GM18951 (cell line): ENCODE measurements at regions not wholly inside any gene's neighbourhood (a gene's known extent, or its start where the extent isn't known, plus 50 kb on each side); places are given as distances from the start of the nearest gene placed in this dataset.
"Not testable (repeated sequence)": the region's sequence is repeated elsewhere in the genome, so short reads cannot be mapped to it uniquely, and the experiment has no call there.

Source experiments
- POLR2A ChIP-seq: IDR thresholded peaks from 4 replicates; pipeline ENCODE4 v1.6.1; 2011; ENCODE audit warnings: mild to moderate bottlenecking; ENCODE audit not compliant: insufficient read length, insufficient read depth; ENCODE audit errors: extremely low read depth
- in situ Hi-C: fragments of 300-500 bp; cut with MboI; formaldehyde crosslinking; loops from one replicate; pipeline ENCODE4 v1.12.0; 2022; ENCODE audit warnings: low sequenced_read_pairs, mixed read lengths, inconsistent platforms; ENCODE audit not compliant: unreplicated experiment

GRCh38 chrX:55924574-55924973 is 207.0 kb downstream of the RRAGB start:
- in situ Hi-C loops, result loop anchor here (25.0 kb wide), 1 partner anchor 313 kb away; the partner anchor contains the start of gene KLF8
- TF ChIP-seq POLR2A, result no peak

- in situ Hi-C loops, result not testable (repeated sequence)
Observed at GRCh38 chrX:55928529-55928928, 211.0 kb downstream of the RRAGB start.
